ENCODE measurements at regions not wholly inside any gene's neighbourhood (a gene's known extent, or its start where the extent isn't known, plus 50 kb on each side); places are given as distances from the start of the nearest gene placed in this dataset.

DNA sequence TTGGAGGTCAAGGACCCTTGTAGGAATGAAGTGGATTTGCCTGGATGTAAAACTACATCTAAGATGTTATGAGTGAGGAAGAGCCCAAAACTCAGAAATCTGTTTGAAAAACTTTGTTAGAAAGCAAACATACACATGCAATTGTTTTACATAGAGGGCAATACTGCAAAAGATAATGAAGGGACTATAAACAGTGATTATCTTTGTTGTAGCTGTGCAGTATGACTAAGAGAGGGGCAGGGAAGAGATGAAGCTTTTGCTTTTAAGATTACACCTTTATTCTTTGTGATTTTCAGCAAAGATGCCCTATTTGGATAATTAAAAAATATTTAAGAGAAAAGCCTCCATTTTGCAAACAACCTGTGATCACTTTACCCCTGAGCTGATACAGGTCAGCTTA, 839.9 kb upstream of the RBFOX1 start:
- H3K36me3 ChIP-seq: no peaks in the 10 kb centered on the region
- no peaks in the 10 kb centered on the region for H3K9me3 ChIP-seq
- no peak overlapping the region for H3K27ac ChIP-seq
- TF ChIP-seq, protein P1, sequence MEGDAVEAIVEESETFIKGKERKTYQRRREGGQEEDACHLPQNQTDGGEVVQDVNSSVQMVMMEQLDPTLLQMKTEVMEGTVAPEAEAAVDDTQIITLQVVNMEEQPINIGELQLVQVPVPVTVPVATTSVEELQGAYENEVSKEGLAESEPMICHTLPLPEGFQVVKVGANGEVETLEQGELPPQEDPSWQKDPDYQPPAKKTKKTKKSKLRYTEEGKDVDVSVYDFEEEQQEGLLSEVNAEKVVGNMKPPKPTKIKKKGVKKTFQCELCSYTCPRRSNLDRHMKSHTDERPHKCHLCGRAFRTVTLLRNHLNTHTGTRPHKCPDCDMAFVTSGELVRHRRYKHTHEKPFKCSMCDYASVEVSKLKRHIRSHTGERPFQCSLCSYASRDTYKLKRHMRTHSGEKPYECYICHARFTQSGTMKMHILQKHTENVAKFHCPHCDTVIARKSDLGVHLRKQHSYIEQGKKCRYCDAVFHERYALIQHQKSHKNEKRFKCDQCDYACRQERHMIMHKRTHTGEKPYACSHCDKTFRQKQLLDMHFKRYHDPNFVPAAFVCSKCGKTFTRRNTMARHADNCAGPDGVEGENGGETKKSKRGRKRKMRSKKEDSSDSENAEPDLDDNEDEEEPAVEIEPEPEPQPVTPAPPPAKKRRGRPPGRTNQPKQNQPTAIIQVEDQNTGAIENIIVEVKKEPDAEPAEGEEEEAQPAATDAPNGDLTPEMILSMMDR (IDR thresholded peaks at IDR 0.05): no peak
- H3K27me3 ChIP-seq (replicated peaks; ENCODE audit: insufficient read depth): no peaks in the 10 kb centered on the region
- no peaks in the 10 kb centered on the region for H3K4me1 ChIP-seq (ENCODE audit: control insufficient read depth in 1 of 2, low read depth in 2 of 2)
- DNase-seq (ENCODE audit: low spot score) (no peak), ATAC-seq (ENCODE audit: insufficient number of reproducible peaks, low FRiP score, low read depth) (no peak)
- no peak overlapping the region for H3K4me3 ChIP-seq

DNA sequence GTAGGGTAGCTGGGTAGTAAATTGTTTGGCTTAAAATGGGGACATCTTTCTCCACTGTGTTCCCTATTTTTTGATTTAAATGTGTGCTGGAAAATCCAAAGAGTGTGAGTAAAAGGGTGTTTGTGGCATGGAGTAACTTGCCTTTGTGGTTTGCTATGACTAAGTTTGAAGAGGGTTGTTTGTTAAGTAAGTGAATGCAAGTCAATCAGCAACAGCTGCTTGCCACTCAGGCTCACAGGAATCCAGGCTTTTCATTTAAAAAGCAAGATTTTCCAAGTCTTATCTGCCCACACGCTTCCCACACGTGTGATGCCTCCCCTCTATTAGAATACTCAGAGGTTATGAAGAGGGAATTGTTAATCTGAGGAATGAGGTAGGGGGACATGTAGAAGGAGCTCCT, 847.7 kb upstream of the RBFOX1 start:
- TF ChIP-seq, protein P1 (IDR thresholded peaks at IDR 0.05): no peak
- no peaks in the 10 kb centered on the region for H3K9me3 ChIP-seq
- no peaks in the 10 kb centered on the region for H3K27me3 ChIP-seq (replicated peaks; ENCODE audit: insufficient read depth)
- no peak for ATAC-seq (ENCODE audit: insufficient number of reproducible peaks, low FRiP score, low read depth)
- H3K27ac ChIP-seq: no peak overlapping the region
- no peaks in the 10 kb centered on the region for H3K36me3 ChIP-seq
- H3K4me3 ChIP-seq: no peak overlapping the region
- no peaks in the 10 kb centered on the region for H3K4me1 ChIP-seq (ENCODE audit: control insufficient read depth in 1 of 2, low read depth in 2 of 2)
- no peak for DNase-seq (ENCODE audit: low spot score)

DNA sequence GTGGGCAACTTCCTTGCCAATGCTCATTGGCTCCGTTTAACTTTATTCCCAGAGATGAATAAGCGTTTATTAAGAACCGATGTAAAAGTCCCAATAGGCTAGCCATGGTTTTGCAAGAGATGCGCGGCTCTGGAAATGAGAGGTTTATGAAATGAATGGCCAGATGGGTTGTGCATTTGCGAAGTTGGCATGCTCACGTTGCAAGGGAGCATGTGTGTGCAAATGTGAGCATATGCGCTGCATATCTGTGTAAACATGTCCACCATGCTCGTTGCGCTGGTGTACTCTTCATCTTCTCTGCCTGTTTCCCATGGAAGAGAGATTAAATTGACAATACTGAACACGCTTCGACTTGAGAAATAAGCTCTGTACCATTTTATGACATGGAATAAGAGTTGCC, 848.6 kb upstream of the RBFOX1 start:
- no peaks in the 10 kb centered on the region for H3K36me3 ChIP-seq
- H3K9me3 ChIP-seq: no peaks in the 10 kb centered on the region
- TF ChIP-seq, protein P1 (IDR thresholded peaks at IDR 0.05): no peak
- ATAC-seq (ENCODE audit: insufficient number of reproducible peaks, low FRiP score, low read depth) (no peak), DNase-seq (ENCODE audit: low spot score) (no peak)
- no peaks in the 10 kb centered on the region for H3K4me1 ChIP-seq (ENCODE audit: control insufficient read depth in 1 of 2, low read depth in 2 of 2)
- no peak overlapping the region for H3K4me3 ChIP-seq
- H3K27ac ChIP-seq: no peak overlapping the region
- no peaks in the 10 kb centered on the region for H3K27me3 ChIP-seq (replicated peaks; ENCODE audit: insufficient read depth)

DNA sequence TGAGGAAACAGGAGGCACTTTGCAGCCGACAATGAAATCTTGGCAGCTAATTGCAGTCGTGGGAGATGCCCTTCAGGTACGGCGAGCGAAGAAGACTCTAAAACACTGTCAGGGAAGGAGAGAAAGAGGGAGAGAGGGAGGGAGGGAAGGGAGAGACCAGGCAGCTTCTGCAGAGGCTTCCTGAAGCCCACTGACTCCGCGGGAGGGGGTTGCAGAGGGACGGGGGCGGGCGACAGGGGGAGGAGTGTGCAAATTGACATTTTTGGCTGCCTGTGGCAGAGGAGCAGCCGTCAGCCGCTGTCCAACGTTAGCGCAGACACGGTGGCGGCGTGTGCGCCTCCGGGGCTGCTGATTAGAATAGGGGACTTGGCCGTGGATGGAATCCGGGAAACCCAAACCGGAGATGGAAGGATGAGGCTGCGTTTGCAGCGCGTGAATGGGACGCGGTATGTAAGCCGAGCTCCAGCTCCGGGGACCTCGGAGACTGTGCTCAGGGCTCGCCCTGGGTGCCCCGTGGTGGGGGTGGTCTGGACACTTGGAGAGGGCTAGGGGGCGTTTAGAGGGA, 849.1 kb upstream of the RBFOX1 start:
- TF ChIP-seq, protein P1 (IDR thresholded peaks at IDR 0.05): no peak
- ATAC-seq (ENCODE audit: insufficient number of reproducible peaks, low FRiP score, low read depth) (no peak), DNase-seq (ENCODE audit: low spot score) (no peak)
- Histone ChIP-seq H3K9me3 (no peaks in the 10 kb centered on the region), H3K36me3 (no peaks in the 10 kb centered on the region), H3K27me3 (replicated peaks; ENCODE audit: insufficient read depth) (no peaks in the 10 kb centered on the region), H3K4me3 (no peak overlapping the region), H3K4me1 (ENCODE audit: control insufficient read depth in 1 of 2, low read depth in 2 of 2) (no peaks in the 10 kb centered on the region), H3K27ac (no peak overlapping the region)

DNA sequence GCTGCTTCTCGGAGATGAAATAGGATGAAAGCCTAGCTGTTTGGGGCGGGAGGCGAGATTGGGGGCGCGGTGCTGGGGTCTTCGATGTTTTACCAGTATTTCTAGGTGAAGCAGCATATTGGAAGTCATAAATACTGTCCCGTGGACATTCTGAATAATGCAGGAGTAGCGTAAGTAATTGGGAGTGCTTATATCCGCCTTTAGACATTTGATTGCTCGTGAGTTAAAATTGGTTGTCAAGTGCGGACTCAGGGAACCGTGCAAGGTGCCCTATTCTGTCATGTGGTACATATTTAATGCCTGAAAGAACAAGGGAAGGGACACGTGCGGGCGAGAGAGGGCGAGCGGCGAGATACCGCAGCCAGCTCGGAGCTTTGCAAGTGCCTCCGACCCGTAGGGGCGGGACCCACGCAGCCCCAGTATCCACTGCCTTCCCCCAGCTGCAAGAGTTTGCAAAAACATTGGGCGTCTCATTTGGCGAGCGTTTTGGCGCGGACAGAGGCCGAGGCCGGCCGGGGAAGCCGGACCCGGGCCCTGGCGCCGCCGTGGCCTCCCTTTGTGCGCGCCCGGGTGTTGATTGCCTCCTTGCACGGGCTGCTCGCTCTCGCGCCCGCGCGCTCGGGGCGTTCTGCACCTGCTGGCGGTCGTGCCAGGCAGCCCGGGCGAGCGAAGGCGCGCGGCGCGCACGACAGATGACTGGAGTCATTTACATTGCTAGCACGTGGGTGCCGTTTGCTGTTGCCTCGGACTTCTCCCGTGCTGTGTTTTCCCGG, 849.8 kb upstream of the RBFOX1 start:
- H3K36me3 ChIP-seq: no peaks in the 10 kb centered on the region
- DNase-seq (ENCODE audit: low spot score): no peak
- no peak for ATAC-seq (ENCODE audit: insufficient number of reproducible peaks, low FRiP score, low read depth)
- H3K27ac ChIP-seq: no peak overlapping the region
- no peaks in the 10 kb centered on the region for H3K27me3 ChIP-seq (replicated peaks; ENCODE audit: insufficient read depth)
- H3K4me3 ChIP-seq: no peak overlapping the region
- H3K4me1 ChIP-seq (ENCODE audit: control insufficient read depth in 1 of 2, low read depth in 2 of 2): no peaks in the 10 kb centered on the region
- TF ChIP-seq, protein P1 (IDR thresholded peaks at IDR 0.05): no peak
- no peaks in the 10 kb centered on the region for H3K9me3 ChIP-seq

Data from thoracic aorta (tissue), 2 donors.